ENCODE measurements at regions not wholly inside any gene's neighbourhood (a gene's known extent, or its start where the extent isn't known, plus 50 kb on each side); places are given as distances from the start of the nearest gene placed in this dataset.

DNA sequence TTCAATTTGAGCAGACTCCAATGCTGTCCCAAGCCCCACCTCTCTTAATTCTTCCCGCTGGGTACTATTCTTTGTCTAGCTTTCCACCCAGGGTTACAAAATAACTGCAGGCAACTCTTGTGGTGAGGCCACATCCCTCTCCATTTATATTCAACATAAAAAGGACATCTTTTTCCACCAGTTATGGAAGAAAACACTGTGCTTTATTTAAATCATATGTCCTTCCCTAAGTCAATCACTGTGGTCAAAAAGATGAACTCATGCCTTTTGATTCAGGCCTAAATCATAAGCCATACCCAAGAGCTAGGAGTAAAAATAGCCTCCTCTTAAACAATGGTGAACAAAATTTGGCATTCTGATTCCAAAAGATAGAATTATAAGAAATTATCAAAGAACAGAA, 386.0 kb downstream of the SEMA3D start:
- FAIRE-seq (no peak), DNase-seq (ENCODE audit: low read depth, low spot score) (no peak), ATAC-seq (no peak)
- Histone ChIP-seq H3K79me2 (ENCODE audit: control insufficient read depth, insufficient read depth, low read length) (no peaks in the 10 kb centered on the region), H3K9ac (ENCODE audit: control insufficient read depth, insufficient read depth, low read length) (no peak overlapping the region), H2AFZ (ENCODE audit: control insufficient read depth, low read depth, low read length) (no peak overlapping the region), H3K27ac (ENCODE audit: control insufficient read depth, insufficient read depth) (no peak overlapping the region), H4K20me1 (ENCODE audit: control insufficient read depth, insufficient read depth) (no peaks in the 10 kb centered on the region), H3K4me2 (ENCODE audit: control insufficient read depth, insufficient read depth) (no peak overlapping the region), H3K9me3 (replicated peaks; ENCODE audit: control insufficient read depth, insufficient read depth, low read length) (no peaks in the 10 kb centered on the region), H3K36me3 (ENCODE audit: control insufficient read depth in 2 of 2, insufficient read depth in 2 of 2, low read length in 1 of 2) (no peaks in the 10 kb centered on the region), H3K4me1 (ENCODE audit: control insufficient read depth, insufficient read depth, low read length) (no peaks in the 10 kb centered on the region), H3K27me3 (replicated peaks in 1 of 2; ENCODE audit: control insufficient read depth in 2 of 2, insufficient read depth in 2 of 2, low read length in 1 of 2) (no peaks in the 10 kb centered on the region), H3K4me3 (no peak overlapping the region)
- BruUV-seq (replicated peaks), result no TSS peak
- ChIA-PET CTCF (no interaction called here), SMC1A (ENCODE audit: uncharacterized antibody, unreplicated experiment) (no interaction called here), POLR2A (no interaction called here), RAD21 (ENCODE audit: unreplicated experiment) (no interaction called here)
- no peak for TF ChIP-seq HDAC6 (IDR thresholded peaks at IDR 0.05; ENCODE audit: unreplicated experiment)
- TF ChIP-seq IRF5 (IDR thresholded peaks at IDR 0.05; ENCODE audit: borderline replicate concordance), result no peak
- intact Hi-C loops (cut with micrococcal nuclease; ENCODE audit: unreplicated experiment), result no loop called here
- 0% methylated on average over 1 of the region's 1 CpG for WGBS (ENCODE audit: insufficient coverage, insufficient replicate concordance, low lambda C conversion rate, missing lambda C conversion rate)
- in situ Hi-C loops (cut with MboI), result no loop called here

GRCh38 chr7:84799106-84799505, 387.8 kb downstream of the SEMA3D start:
- no peaks in the 10 kb centered on the region for H3K4me1 ChIP-seq (ENCODE audit: control insufficient read depth, insufficient read depth, low read length)
- no peaks in the 10 kb centered on the region for H3K27me3 ChIP-seq (replicated peaks in 1 of 2; ENCODE audit: control insufficient read depth in 2 of 2, insufficient read depth in 2 of 2, low read length in 1 of 2)
- no peak overlapping the region for H2AFZ ChIP-seq (ENCODE audit: control insufficient read depth, low read depth, low read length)
- H3K36me3 ChIP-seq (ENCODE audit: control insufficient read depth in 2 of 2, insufficient read depth in 2 of 2, low read length in 1 of 2), result no peaks in the 10 kb centered on the region
- no peak overlapping the region for H3K4me3 ChIP-seq
- no peak overlapping the region for H3K9ac ChIP-seq (ENCODE audit: control insufficient read depth, insufficient read depth, low read length)
- FAIRE-seq, result no peak
- WGBS (ENCODE audit: insufficient coverage, insufficient replicate concordance, low lambda C conversion rate, missing lambda C conversion rate), result 0% methylated on average over 4 of the region's 4 CpGs
- TF ChIP-seq MYC (IDR thresholded peaks at IDR 0.05; ENCODE audit: insufficient read depth, insufficient read length, insufficient replicate concordance, low read length, severe bottlenecking) (no peak), YY1 (IDR thresholded peaks at IDR 0.05; ENCODE audit: low read depth, low read length) (no peak), SREBF1 (IDR thresholded peaks at IDR 0.05; ENCODE audit: low read length) (no peak), FOS (IDR thresholded peaks at IDR 0.05; ENCODE audit: borderline replicate concordance, extremely low read depth, insufficient read length) (no peak), POU2F2 (IDR thresholded peaks at IDR 0.05; ENCODE audit: borderline replicate concordance, low read depth, low read length) (no peak), PML (IDR thresholded peaks at IDR 0.05; ENCODE audit: low read length) (no peak), ZBTB11 (CRISPR knock-in tag; IDR thresholded peaks at IDR 0.05) (no peak), SMC3 (IDR thresholded peaks at IDR 0.05; ENCODE audit: borderline replicate concordance, low read length) (no peak), GATAD2B (conservative IDR thresholded peaks at IDR 0.05; ENCODE audit: low read depth) (no peak)
- TF ChIP-seq, protein P1, sequence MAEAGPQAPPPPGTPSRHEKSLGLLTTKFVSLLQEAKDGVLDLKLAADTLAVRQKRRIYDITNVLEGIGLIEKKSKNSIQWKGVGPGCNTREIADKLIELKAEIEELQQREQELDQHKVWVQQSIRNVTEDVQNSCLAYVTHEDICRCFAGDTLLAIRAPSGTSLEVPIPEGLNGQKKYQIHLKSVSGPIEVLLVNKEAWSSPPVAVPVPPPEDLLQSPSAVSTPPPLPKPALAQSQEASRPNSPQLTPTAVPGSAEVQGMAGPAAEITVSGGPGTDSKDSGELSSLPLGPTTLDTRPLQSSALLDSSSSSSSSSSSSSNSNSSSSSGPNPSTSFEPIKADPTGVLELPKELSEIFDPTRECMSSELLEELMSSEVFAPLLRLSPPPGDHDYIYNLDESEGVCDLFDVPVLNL (IDR thresholded peaks at IDR 0.05; ENCODE audit: low read depth, low read length), result no peak
- H3K79me2 ChIP-seq (ENCODE audit: control insufficient read depth, insufficient read depth, low read length), result no peaks in the 10 kb centered on the region
- H4K20me1 ChIP-seq (ENCODE audit: control insufficient read depth, insufficient read depth), result no peaks in the 10 kb centered on the region
- CTCF ChIA-PET, result interaction anchor here (1.3 kb wide), 1 partner anchor 10 kb away, joined by 3 read pairs; no protein-coding TSS in a partner anchor
- H3K27ac ChIP-seq (ENCODE audit: control insufficient read depth, insufficient read depth), result no peak overlapping the region
- no peak for ATAC-seq
- H3K9me3 ChIP-seq (replicated peaks; ENCODE audit: control insufficient read depth, insufficient read depth, low read length), result no peaks in the 10 kb centered on the region
- BruUV-seq (replicated peaks), result no TSS peak
- DNase-seq (ENCODE audit: low read depth, low spot score), result no peak
- POLR2A ChIA-PET, result no interaction called here
- no peak overlapping the region for H3K4me2 ChIP-seq (ENCODE audit: control insufficient read depth, insufficient read depth)
- intact Hi-C loops (cut with micrococcal nuclease; ENCODE audit: unreplicated experiment), result no loop called here
- SMC1A ChIA-PET (ENCODE audit: uncharacterized antibody, unreplicated experiment), result interaction anchor here (0.8 kb wide), 1 partner anchor 453 kb away, joined by 3 read pairs; no protein-coding TSS in a partner anchor
- RAD21 ChIA-PET (ENCODE audit: unreplicated experiment), result no interaction called here
- in situ Hi-C loops (cut with MboI), result no loop called here

Measured in GM12878 (cell line).